Upper lobe of left lung (tissue), 6 donors: ENCODE measurements at regions not wholly inside any gene's neighbourhood (a gene's known extent, or its start where the extent isn't known, plus 50 kb on each side); places are given as distances from the start of the nearest gene placed in this dataset.

Experiments used
- ATAC-seq, 2 donors: fragments of 200-7000 bp; cut with Tn5 transposase; one replicate each; pipeline ENCODE4 v1.9.1; 2022; ENCODE audit warnings: mild to moderate bottlenecking in 2 of 2, moderate library complexity in 2 of 2; ENCODE audit not compliant: low FRiP score in 2 of 2
- DNase-seq, 2 donors: peaks; one replicate each; pipeline ENCODE4 v3.0.0-alpha.2; 2019 to 2020
- H3K27ac ChIP-seq, 4 donors: fragments of 200-600 bp; sonication (generic); one replicate each; pipeline ENCODE4 v1.5.1; 2016 to 2019
- H3K27me3 ChIP-seq, 4 donors: fragments of 200-600 bp; sonication (generic); one replicate each; pipeline ENCODE4 v1.5.1; 2017 to 2019
- H3K36me3 ChIP-seq, 4 donors: fragments of 200-600 bp; sonication (generic); one replicate each; pipeline ENCODE4 v1.5.1; 2016 to 2019
- H3K4me1 ChIP-seq, 4 donors: fragments of 200-600 bp; sonication (generic); one replicate each; pipeline ENCODE4 v1.5.1; 2018 to 2019
- H3K4me3 ChIP-seq, 4 donors: fragments of 200-600 bp; sonication (generic); one replicate each; pipeline ENCODE4 v1.5.1; 2017 to 2019; ENCODE audit warnings: mild to moderate bottlenecking in 2 of 4, moderate library complexity in 1 of 4
- H3K9me3 ChIP-seq, 4 donors: fragments of 200-600 bp; sonication (generic); one replicate each; pipeline ENCODE4 v1.5.1; 2018 to 2019
- EP300 ChIP-seq, 4 donors: sonication (generic); formaldehyde crosslinking; IDR thresholded peaks; one replicate each; pipeline ENCODE4 v1.5.1; 2017; ENCODE audit warnings: antibody characterized with exemption in 4 of 4, control low read depth in 2 of 4
- POLR2A ChIP-seq, 4 donors: fragments of 450-650 bp; IDR thresholded peaks; one replicate each; pipeline ENCODE4 v1.5.1; 2016 to 2017; ENCODE audit warnings: antibody characterized with exemption in 4 of 4, mild to moderate bottlenecking in 2 of 4
- WGBS, 2 donors: methylation state at CpG; one replicate each; pipeline ENCODE4 v1.1.5; 2017 to 2018; 5-methylcytosine and 5-hydroxymethylcytosine counted together
- small RNA-seq, 4 donors: library from RNA; depleted of rRNA; stranded (forward); fragments of <200 nt; gene quantifications; one replicate each; pipeline ENCODE3, GENCODE V24; 2016
- TF ChIP-seq, protein P1 (sequence below), 6 experiments: fragments of 450-650 bp in 4 of 6; fragments of 200-600 bp in 2 of 6; sonication (generic) in 2 of 6; IDR thresholded peaks; one replicate each; pipeline ENCODE4 v1.5.1; 2016 to 2019; ENCODE audit warnings: antibody characterized with exemption in 6 of 6
- donor health status: DM: no; HTN: no; CAD: no; lungs with moderate emphysema.
- donor health status: DM: no; HTN: yes; CAD: no; lungs with severe emphysema.

DNA sequence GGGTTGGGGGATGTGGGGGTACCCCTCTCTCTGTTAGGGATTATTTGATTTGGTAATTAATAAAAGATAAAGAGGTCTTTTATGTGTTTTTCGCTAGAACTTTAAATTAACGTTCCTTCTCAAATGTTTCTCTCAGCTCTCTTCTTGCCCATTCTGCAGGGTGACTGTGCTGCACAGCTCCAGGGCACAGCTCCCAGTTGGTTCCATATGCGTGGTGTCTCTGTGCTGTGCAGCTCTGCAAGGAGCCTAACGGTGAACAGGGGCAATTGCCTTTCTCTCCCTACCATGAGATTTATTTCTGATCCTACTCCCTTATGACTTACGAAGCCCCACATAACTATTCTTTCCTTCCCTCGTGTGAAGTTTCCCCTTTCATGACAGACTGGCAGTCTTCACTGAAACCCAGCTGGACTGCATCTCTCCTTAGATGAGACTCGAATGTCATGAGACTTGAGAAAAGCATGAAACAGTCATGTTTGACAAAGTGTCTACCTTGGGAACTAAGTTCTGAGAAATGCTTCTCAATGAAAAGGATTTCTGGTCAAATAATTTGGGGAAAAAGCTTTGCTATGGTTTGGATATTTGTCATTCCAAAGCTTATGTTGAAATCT lies 50.2 kb upstream of the SPRY1 start:
- ATAC-seq (no peak), DNase-seq (no peak)
- H3K27me3 ChIP-seq = no peaks in the 10 kb centered on the region
- H3K4me3 ChIP-seq = no peak overlapping the region
- no peak overlapping the region for H3K27ac ChIP-seq
- TF ChIP-seq, protein P1, sequence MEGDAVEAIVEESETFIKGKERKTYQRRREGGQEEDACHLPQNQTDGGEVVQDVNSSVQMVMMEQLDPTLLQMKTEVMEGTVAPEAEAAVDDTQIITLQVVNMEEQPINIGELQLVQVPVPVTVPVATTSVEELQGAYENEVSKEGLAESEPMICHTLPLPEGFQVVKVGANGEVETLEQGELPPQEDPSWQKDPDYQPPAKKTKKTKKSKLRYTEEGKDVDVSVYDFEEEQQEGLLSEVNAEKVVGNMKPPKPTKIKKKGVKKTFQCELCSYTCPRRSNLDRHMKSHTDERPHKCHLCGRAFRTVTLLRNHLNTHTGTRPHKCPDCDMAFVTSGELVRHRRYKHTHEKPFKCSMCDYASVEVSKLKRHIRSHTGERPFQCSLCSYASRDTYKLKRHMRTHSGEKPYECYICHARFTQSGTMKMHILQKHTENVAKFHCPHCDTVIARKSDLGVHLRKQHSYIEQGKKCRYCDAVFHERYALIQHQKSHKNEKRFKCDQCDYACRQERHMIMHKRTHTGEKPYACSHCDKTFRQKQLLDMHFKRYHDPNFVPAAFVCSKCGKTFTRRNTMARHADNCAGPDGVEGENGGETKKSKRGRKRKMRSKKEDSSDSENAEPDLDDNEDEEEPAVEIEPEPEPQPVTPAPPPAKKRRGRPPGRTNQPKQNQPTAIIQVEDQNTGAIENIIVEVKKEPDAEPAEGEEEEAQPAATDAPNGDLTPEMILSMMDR (IDR thresholded peaks at IDR 0.05) = no peak
- TF ChIP-seq POLR2A (IDR thresholded peaks at IDR 0.05) = no peak
- no peak for TF ChIP-seq EP300 (IDR thresholded peaks at IDR 0.05)
- H3K36me3 ChIP-seq = no peaks in the 10 kb centered on the region
- 73 to 80% methylated on average over 7 of the region's 7 CpGs for WGBS, 2 donors
- H3K9me3 ChIP-seq = no peaks in the 10 kb centered on the region
- H3K4me1 ChIP-seq = no peaks in the 10 kb centered on the region

Small RNA genes lying in the stretch of these regions (small RNA-seq; reads per million reads assigned to genes)
- 0 reads per million in 4 donors for gene AC026402.1
